Tibial nerve (tissue), 4 donors: ENCODE measurements at regions not wholly inside any gene's neighbourhood (a gene's known extent, or its start where the extent isn't known, plus 50 kb on each side); places are given as distances from the start of the nearest gene placed in this dataset.
"Not testable (repeated sequence)": the region's sequence is repeated elsewhere in the genome, so short reads cannot be mapped to it uniquely, and the experiment has no call there.

Experiments
- CTCF ChIP-seq, 5 experiments: fragments of 200-600 bp in 3 of 5; fragments of 450-650 bp in 2 of 5; sonication (generic) in 3 of 5; IDR thresholded peaks; one replicate each; pipeline ENCODE4 v1.5.1; 2016 to 2019; ENCODE audit warnings: antibody characterized with exemption in 5 of 5, mild to moderate bottlenecking in 3 of 5, moderate library complexity in 2 of 5
- EP300 ChIP-seq, 2 donors: sonication (generic); formaldehyde crosslinking; IDR thresholded peaks; one replicate each; pipeline ENCODE4 v1.6.1; 2017; ENCODE audit warnings: antibody characterized with exemption in 2 of 2, mild to moderate bottlenecking in 1 of 2
- POLR2A ChIP-seq, 2 donors: fragments of 450-650 bp; IDR thresholded peaks; one replicate each; pipeline ENCODE4 v1.6.1; 2017; ENCODE audit warnings: antibody characterized with exemption in 2 of 2, mild to moderate bottlenecking in 2 of 2, moderate library complexity in 2 of 2

GRCh38 chrX:21228974-21229373 lies 145.2 kb upstream of the CNKSR2 start:
- not testable (repeated sequence) for TF ChIP-seq CTCF, POLR2A, EP300 (IDR thresholded peaks at IDR 0.05)
